Gastrocnemius medialis (tissue), 4 donors: ENCODE measurements at regions not wholly inside any gene's neighbourhood (a gene's known extent, or its start where the extent isn't known, plus 50 kb on each side); places are given as distances from the start of the nearest gene placed in this dataset.

Experiments used
- ATAC-seq, 2 donors: fragments of 150-250 bp; one replicate each; pipeline ENCODE4 v1.9.1; 2016
- DNase-seq, 2 donors: peaks; one replicate each; pipeline ENCODE4 v3.0.0-alpha.2; 2019
- H3K27ac ChIP-seq, 4 donors: fragments of 200-600 bp; sonication (generic); 1 replicate in 1 of 4; 2 replicates in 3 of 4; pipeline ENCODE4 v1.5.1; 2016 to 2018; ENCODE audit warnings: mild to moderate bottlenecking in 2 of 4, moderate library complexity in 1 of 4
- H3K27me3 ChIP-seq, 3 donors: fragments of 200-600 bp; sonication (generic) in 2 of 3; 1 replicate in 1 of 3; 2 replicates in 2 of 3; pipeline versions ENCODE4 v1.5.1 to v1.6.0; 2016 to 2019; ENCODE audit warnings: mild to moderate bottlenecking in 1 of 3, moderate library complexity in 1 of 3
- H3K36me3 ChIP-seq, 2 donors: fragments of 200-600 bp; sonication (generic) in 1 of 2; one replicate each; pipeline ENCODE4 v1.5.1; 2017 to 2018
- H3K4me1 ChIP-seq, 2 donors: fragments of 200-600 bp; sonication (generic) in 1 of 2; one replicate each; pipeline ENCODE4 v1.5.1; 2016 to 2017; ENCODE audit warnings: mild to moderate bottlenecking in 2 of 2
- H3K4me3 ChIP-seq, 4 donors: fragments of 200-600 bp; sonication (generic) in 3 of 4; 1 replicate in 1 of 4; 2 replicates in 3 of 4; pipeline ENCODE4 v1.5.1; 2016 to 2019; ENCODE audit warnings: mild to moderate bottlenecking in 2 of 4
- H3K9me3 ChIP-seq, 3 donors: fragments of 200-600 bp; sonication (generic) in 2 of 3; 1 replicate in 1 of 3; 2 replicates in 2 of 3; pipeline ENCODE4 v1.5.1; 2016 to 2019
- CTCF ChIP-seq, 5 experiments: fragments of 450-650 bp in 3 of 5; fragments of 200-600 bp in 2 of 5; sonication (generic) in 2 of 5; IDR thresholded peaks in 4 of 5; conservative IDR thresholded peaks in 1 of 5; 1 replicate in 4 of 5; 2 replicates in 1 of 5; pipeline ENCODE4 v1.5.1; 2016 to 2019; ENCODE audit warnings: antibody characterized with exemption in 5 of 5, mild to moderate bottlenecking in 3 of 5, moderate library complexity in 3 of 5
- POLR2A ChIP-seq, 2 donors: fragments of 450-650 bp; IDR thresholded peaks; one replicate each; pipeline ENCODE4 v1.6.1; 2017; ENCODE audit warnings: antibody characterized with exemption in 2 of 2, mild to moderate bottlenecking in 2 of 2, moderate library complexity in 2 of 2
- in situ Hi-C, 4 donors: fragments of 200-750 bp; cut with MboI; loops; one replicate each; pipeline versions ENCODE4 v1.15.0 to v1.8.0; 2017; ENCODE audit warnings: low sequenced_read_pairs in 4 of 4
- intact Hi-C: fragments of 100-400 bp; cut with DNase I; formaldehyde crosslinking; loops from one replicate; pipeline ENCODE4 v1.15.1; 2023; ENCODE audit warnings: low total_unique reads

GRCh38 chr9:13614060-13614459, 334.6 kb upstream of the MPDZ start:
- Histone ChIP-seq H3K27ac (no peak overlapping the region), H3K36me3 (no peaks in the 10 kb centered on the region), H3K9me3 (no peaks in the 10 kb centered on the region), H3K4me1 (peaks cover 6 to 15% of the 10 kb centered on the region in 2 donors), H3K4me3 (no peak overlapping the region), H3K27me3 (no peaks in the 10 kb centered on the region)
- TF ChIP-seq CTCF (IDR thresholded peaks at IDR 0.05 in 4 of 5, conservative IDR thresholded peaks at IDR 0.05 in 1 of 5) (no peak), POLR2A (IDR thresholded peaks at IDR 0.05) (no peak)
- DNase-seq = no peak
- no peak for ATAC-seq
- in situ Hi-C loops = no loop called here
- intact Hi-C loops = no loop called here

GRCh38 chr9:13613296-13613695, 333.8 kb upstream of the MPDZ start:
- no peak overlapping the region for H3K4me3 ChIP-seq
- no peak overlapping the region for H3K27ac ChIP-seq
- no peaks in the 10 kb centered on the region for H3K27me3 ChIP-seq
- intact Hi-C loops = no loop called here
- DNase-seq (no peak), ATAC-seq (no peak)
- no peaks in the 10 kb centered on the region for H3K36me3 ChIP-seq
- no peak for TF ChIP-seq CTCF (IDR thresholded peaks at IDR 0.05 in 4 of 5, conservative IDR thresholded peaks at IDR 0.05 in 1 of 5)
- peaks cover 12 to 18% of the 10 kb centered on the region in 2 donors for H3K4me1 ChIP-seq
- H3K9me3 ChIP-seq = no peaks in the 10 kb centered on the region
- in situ Hi-C loops = no loop called here

- H3K27me3 ChIP-seq = no peaks in the 10 kb centered on the region
- H3K9me3 ChIP-seq = no peaks in the 10 kb centered on the region
- no peaks in the 10 kb centered on the region for H3K36me3 ChIP-seq
- DNase-seq (no peak), ATAC-seq (no peak)
- intact Hi-C loops (loop anchor here (5.0 kb wide), 1 partner anchor 119 kb away; no protein-coding TSS in a partner anchor), in situ Hi-C loops (no loop called here)
- peaks cover 25 to 31% of the 10 kb centered on the region in 2 donors for H3K4me1 ChIP-seq
- peak overlapping the region; percentile 1 to 50 (median 32) for H3K4me3 ChIP-seq
- H3K27ac ChIP-seq = peak overlapping the region; percentile 60 to 74 (median 67)
- TF ChIP-seq CTCF (IDR thresholded peaks at IDR 0.05 in 4 of 5, conservative IDR thresholded peaks at IDR 0.05 in 1 of 5) = no peak
- TF ChIP-seq POLR2A (IDR thresholded peaks at IDR 0.05) = no peak
Observed at GRCh38 chr9:13608451-13608850, 329.0 kb upstream of the MPDZ start.

GRCh38 chr9:13607481-13608441, 328.3 kb upstream of the MPDZ start:
- DNase-seq = no peak

More at GRCh38 chr9:13607481-13608441, 328.3 kb upstream of the MPDZ start:
- peak; percentile 89 to 95 for ATAC-seq
- Histone ChIP-seq H3K27me3 (no peaks in the 10 kb centered on the region), H3K4me1 (peaks cover 25 to 31% of the 10 kb centered on the region in 2 donors), H3K9me3 (no peaks in the 10 kb centered on the region), H3K36me3 (no peaks in the 10 kb centered on the region), H3K4me3 (peak overlapping the region; percentile 1 to 50 (median 32)), H3K27ac (peak overlapping the region; percentile 60 to 74 (median 67))
- intact Hi-C loops (loop anchor here (5.0 kb wide), 1 partner anchor 120 kb away; no protein-coding TSS in a partner anchor), in situ Hi-C loops (no loop called here)
- TF ChIP-seq CTCF (IDR thresholded peaks at IDR 0.05 in 4 of 5, conservative IDR thresholded peaks at IDR 0.05 in 1 of 5) = no peak
- no peak for TF ChIP-seq POLR2A (IDR thresholded peaks at IDR 0.05)
